Left lung (tissue), 4 donors: ENCODE measurements at regions not wholly inside any gene's neighbourhood (a gene's known extent, or its start where the extent isn't known, plus 50 kb on each side); places are given as distances from the start of the nearest gene placed in this dataset.
"Not testable (repeated sequence)": the region's sequence is repeated elsewhere in the genome, so short reads cannot be mapped to it uniquely, and the experiment has no call there.

Experiments
- ATAC-seq: fragments of 200-7000 bp; cut with Tn5 transposase; one replicate; pipeline ENCODE4 v1.9.1; 2020; ENCODE audit warnings: moderate library complexity
- DNase-seq, 4 donors: peaks; one replicate each; pipeline ENCODE4 v3.0.0-alpha.2; 2013 to 2020
- H3K27ac ChIP-seq, 2 donors: fragments of 200-600 bp; sonication (generic) in 1 of 2; one replicate each; pipeline versions ENCODE4 v1.5.0 to v1.8.0; 2020 to 2021
- H3K27me3 ChIP-seq, 2 donors: fragments of 200-600 bp; sonication (generic) in 1 of 2; one replicate each; pipeline versions ENCODE4 v1.5.0 to v1.8.0; 2020 to 2021
- H3K36me3 ChIP-seq, 2 donors: fragments of 200-600 bp; sonication (generic) in 1 of 2; one replicate each; pipeline versions ENCODE4 v1.5.0 to v1.8.0; 2020 to 2021
- H3K4me1 ChIP-seq, 2 donors: fragments of 200-600 bp; one replicate each; pipeline ENCODE4 v1.8.0; 2021
- H3K4me3 ChIP-seq, 2 donors: fragments of 200-600 bp; sonication (generic) in 1 of 2; one replicate each; pipeline versions ENCODE4 v1.5.0 to v1.8.0; 2020 to 2021; ENCODE audit warnings: mild to moderate bottlenecking in 1 of 2
- H3K9me3 ChIP-seq, 2 donors: fragments of 200-600 bp; sonication (generic) in 1 of 2; one replicate each; pipeline versions ENCODE4 v1.5.0 to v1.8.0; 2020 to 2021
- CTCF ChIP-seq, 2 donors: fragments of 200-600 bp; sonication (generic) in 1 of 2; IDR thresholded peaks; one replicate each; pipeline versions ENCODE4 v1.5.0 to v1.8.0; 2021; ENCODE audit warnings: antibody characterized with exemption in 2 of 2
- intact Hi-C, 2 donors: fragments of 100-400 bp; cut with DNase I; formaldehyde crosslinking; loops; one replicate each; pipeline versions ENCODE4 v1.11.2 to v1.14.2; 2022
- donor health status: DM: no; HTN: yes; CAD: no.
- donor health status: DM: no; HTN: no; CAD: no.

DNA sequence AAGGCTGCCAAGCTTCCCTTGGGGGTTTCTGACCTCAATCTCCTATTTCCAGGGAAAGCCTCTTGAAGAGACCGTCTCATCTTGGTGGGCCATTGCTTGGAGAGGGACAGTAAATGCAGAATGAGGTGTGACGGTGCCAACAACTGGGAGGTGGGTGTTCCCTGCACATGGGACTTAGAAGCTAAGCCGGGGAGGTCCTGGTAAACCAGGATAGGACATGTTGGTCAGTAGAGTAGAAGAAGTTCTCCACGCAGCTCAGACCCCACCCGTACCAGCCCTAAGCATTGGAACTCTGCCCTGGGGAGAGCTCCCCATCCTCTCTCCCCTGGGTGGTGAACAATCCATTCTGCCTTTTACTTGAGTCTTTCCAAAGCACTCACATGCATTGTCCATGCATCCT is 92.0 kb downstream of the SOX1 start:
- H3K27ac ChIP-seq = no peak overlapping the region
- no peak for TF ChIP-seq CTCF (IDR thresholded peaks at IDR 0.05)
- intact Hi-C loops = no loop called here
- peaks cover 0 to 49% of the 10 kb centered on the region in 2 donors for H3K27me3 ChIP-seq
- H3K9me3 ChIP-seq = peaks cover 0 to 5% of the 10 kb centered on the region in 2 donors
- no peak overlapping the region for H3K4me3 ChIP-seq
- H3K4me1 ChIP-seq = no peaks in the 10 kb centered on the region
- ATAC-seq (no peak), DNase-seq (no peak)
- no peaks in the 10 kb centered on the region for H3K36me3 ChIP-seq

GRCh38 chr13:112159575-112160547 is 92.9 kb downstream of the SOX1 start:
- no peaks in the 10 kb centered on the region for H3K4me1 ChIP-seq
- ATAC-seq = no peak

GRCh38 chr13:112160558-112160957 is 93.6 kb downstream of the SOX1 start:
- H3K4me1 ChIP-seq = no peaks in the 10 kb centered on the region
- TF ChIP-seq CTCF (IDR thresholded peaks at IDR 0.05) = no peak
- no peaks in the 10 kb centered on the region for H3K36me3 ChIP-seq
- DNase-seq (no peak), ATAC-seq (no peak)
- peaks cover 0 to 42% of the 10 kb centered on the region in 2 donors for H3K27me3 ChIP-seq
- H3K27ac ChIP-seq = no peak overlapping the region
- peaks cover 0 to 5% of the 10 kb centered on the region in 2 donors for H3K9me3 ChIP-seq
- intact Hi-C loops = no loop called here
- H3K4me3 ChIP-seq = no peak overlapping the region

More at GRCh38 chr13:112159575-112160547, 92.9 kb downstream of the SOX1 start:
- intact Hi-C loops = no loop called here
- no peak for DNase-seq
- TF ChIP-seq CTCF (IDR thresholded peaks at IDR 0.05) = no peak
- no peak overlapping the region for H3K27ac ChIP-seq
- no peak overlapping the region for H3K4me3 ChIP-seq
- peaks cover 0 to 41% of the 10 kb centered on the region in 2 donors for H3K27me3 ChIP-seq
- no peaks in the 10 kb centered on the region for H3K36me3 ChIP-seq
- H3K9me3 ChIP-seq = peaks cover 0 to 5% of the 10 kb centered on the region in 2 donors

- Histone ChIP-seq H3K27me3 (peaks cover 0 to 52% of the 10 kb centered on the region in 2 donors), H3K27ac (no peak overlapping the region), H3K9me3 (peaks cover 0 to 5% of the 10 kb centered on the region in 2 donors), H3K4me3 (no peak overlapping the region), H3K4me1 (no peaks in the 10 kb centered on the region), H3K36me3 (no peaks in the 10 kb centered on the region)
- ATAC-seq = no peak
- intact Hi-C loops = no loop called here
- TF ChIP-seq CTCF (IDR thresholded peaks at IDR 0.05) = no peak
- no peak for DNase-seq
These were observed 94.8 kb downstream of the SOX1 start for GRCh38 chr13:112161521-112162301.

- H3K4me1 ChIP-seq, DNase-seq, H3K36me3 ChIP-seq, ATAC-seq, H3K27ac ChIP-seq, H3K4me3 ChIP-seq, intact Hi-C loops, H3K9me3 ChIP-seq: not testable (repeated sequence)
- H3K27me3 ChIP-seq = peaks cover 0 to 52% of the 10 kb centered on the region in 2 donors
These were observed 97.0 kb downstream of the SOX1 start for GRCh38 chr13:112163691-112164660.
